HFFc6 (cell line): ENCODE measurements at regions not wholly inside any gene's neighbourhood (a gene's known extent, or its start where the extent isn't known, plus 50 kb on each side); places are given as distances from the start of the nearest gene placed in this dataset.

ENCODE experiments used
- DNase-seq: peaks from one replicate; pipeline ENCODE4 v3.0.0-alpha.2; 2018
- H3K27ac Mint-ChIP-seq: 2 replicates; pipeline ENCODE4 v1.8.0; 2020; ENCODE audit warnings: mild to moderate bottlenecking, mixed read lengths
- H3K27me3 Mint-ChIP-seq: 2 replicates; pipeline ENCODE4 v1.8.0; 2021; ENCODE audit warnings: mild to moderate bottlenecking, moderate library complexity, mixed read lengths; ENCODE audit not compliant: insufficient read depth
- H3K36me3 Mint-ChIP-seq: 2 replicates; pipeline ENCODE4 v1.8.0; 2021; ENCODE audit warnings: low read depth, mixed read lengths
- H3K4me1 Mint-ChIP-seq: 2 replicates; pipeline ENCODE4 v1.8.0; 2020; ENCODE audit warnings: low read depth, mixed read lengths
- H3K4me3 Mint-ChIP-seq: 2 replicates; pipeline ENCODE4 v1.8.0; 2020; ENCODE audit warnings: mild to moderate bottlenecking, moderate library complexity, mixed read lengths
- H3K9me3 Mint-ChIP-seq: 2 replicates; pipeline ENCODE4 v1.8.0; 2020; ENCODE audit warnings: mild to moderate bottlenecking, mixed read lengths
- CTCF ChIP-seq: fragments of 200-600 bp; sonication (generic); IDR thresholded peaks from 2 replicates; pipeline ENCODE4 v1.5.0; 2021; ENCODE audit warnings: antibody characterized with exemption, mild to moderate bottlenecking

GRCh38 chrX:69218407-69218997 is 53.2 kb upstream of the PJA1 start:
- Mint-ChIP-seq H3K4me3 (no peak overlapping the region), H3K36me3 (no peaks in the 10 kb centered on the region), H3K9me3 (no peaks in the 10 kb centered on the region), H3K27me3 (peaks cover 11% of the 10 kb centered on the region), H3K4me1 (no peaks in the 10 kb centered on the region), H3K27ac (no peak overlapping the region)
- no peak for TF ChIP-seq CTCF
- no peak for DNase-seq

GRCh38 chrX:69216911-69217310 is 51.7 kb upstream of the PJA1 start:
- Mint-ChIP-seq H3K27me3 (peaks cover 6% of the 10 kb centered on the region), H3K4me3 (no peak overlapping the region), H3K9me3 (no peaks in the 10 kb centered on the region), H3K36me3 (no peaks in the 10 kb centered on the region), H3K27ac (no peak overlapping the region), H3K4me1 (no peaks in the 10 kb centered on the region)
- DNase-seq: no peak
- no peak for TF ChIP-seq CTCF

GRCh38 chrX:69216446-69216845 is 51.2 kb upstream of the PJA1 start:
- DNase-seq: no peak
- Mint-ChIP-seq H3K4me1 (no peaks in the 10 kb centered on the region), H3K27ac (no peak overlapping the region), H3K4me3 (no peak overlapping the region), H3K27me3 (peaks cover 6% of the 10 kb centered on the region), H3K36me3 (no peaks in the 10 kb centered on the region), H3K9me3 (no peaks in the 10 kb centered on the region)
- no peak for TF ChIP-seq CTCF

GRCh38 chrX:69215161-69215875 is 50.1 kb upstream of the PJA1 start:
- H3K27me3 Mint-ChIP-seq: peaks cover 6% of the 10 kb centered on the region
- no peak overlapping the region for H3K27ac Mint-ChIP-seq
- no peak for TF ChIP-seq CTCF
- H3K4me1 Mint-ChIP-seq: no peaks in the 10 kb centered on the region
- no peak overlapping the region for H3K4me3 Mint-ChIP-seq
- H3K36me3 Mint-ChIP-seq: no peaks in the 10 kb centered on the region
- no peak for DNase-seq
- H3K9me3 Mint-ChIP-seq: no peaks in the 10 kb centered on the region
